HCT116 (cell line): ENCODE measurements at regions not wholly inside any gene's neighbourhood (a gene's known extent, or its start where the extent isn't known, plus 50 kb on each side); places are given as distances from the start of the nearest gene placed in this dataset.

Source experiments
- ATAC-seq: fragments of 200-7000 bp; cut with Tn5 transposase; 2 replicates; pipeline ENCODE4 v1.9.1; 2020; ENCODE audit warnings: mild to moderate bottlenecking, moderate library complexity
- BruUV-seq: library from RNA; stranded (reverse); fragments of 400-500 nt; replicated peaks from 2 replicates; lab custom pipeline; 2021; lab: Mats Ljungman, UMichigan
- CTCF ChIA-PET: fragments of 300-600 bp; sonication (Branson Sonifier 250); formaldehyde crosslinking; loops from one replicate; lab custom pipeline; 2021; ENCODE audit warnings: antibody characterized with exemption; lab: Charles Lee
- POLR2A ChIA-PET: fragments of 300-600, 350-600 bp; sonication (Branson Sonifier 250); formaldehyde crosslinking; loops from one replicate; lab custom pipeline; 2021; ENCODE audit warnings: antibody characterized with exemption; lab: Charles Lee
- RAD21 ChIA-PET, 2 experiments: fragments of 300-600 bp; sonication (Branson Sonifier 250); formaldehyde crosslinking; loops; one replicate each; lab custom pipeline; 2023; ENCODE audit warnings: low total read pairs in 2 of 2; ENCODE audit not compliant: uncharacterized antibody in 2 of 2, unreplicated experiment in 2 of 2, low non-redundant PET in 1 of 2; lab: Charles Lee
- DNase-seq: peaks from one replicate; pipeline ENCODE4 v3.0.0-alpha.2; 2010; ENCODE audit warnings: low read depth, low spot score
- H2AFZ ChIP-seq: fragments of 200-600 bp; shearing (Covaris generic), sonication (generic); 2 replicates; pipeline ENCODE4 v1.6.1; 2017; ENCODE audit warnings: low read depth, mixed run types, mixed read lengths, antibody characterized with exemption, low read length; ENCODE audit not compliant: poor library complexity, severe bottlenecking
- H3K27ac ChIP-seq: 2 replicates; pipeline ENCODE4 v1.5.1; 2012; ENCODE audit warnings: low read depth, low read length
- H3K27me3 ChIP-seq: fragments of 200-600 bp; sonication (generic); 2 replicates; pipeline ENCODE4 v1.6.1; 2016; ENCODE audit warnings: mixed run types, low read length, mixed read lengths; ENCODE audit not compliant: insufficient read depth
- H3K36me3 ChIP-seq, 2 experiments: fragments of 200-500 bp in 1 of 2; fragments of 200-600 bp in 1 of 2; sonication (Bioruptor generic) in 1 of 2; sonication (generic) in 1 of 2; 2 replicates each; pipeline versions ENCODE4 v1.5.1 to v1.6.1; 2014 to 2016; ENCODE audit warnings: low read length in 2 of 2, inconsistent platforms in 1 of 2, mixed read lengths in 1 of 2, mixed run types in 1 of 2; ENCODE audit not compliant: insufficient read depth in 2 of 2, control insufficient read depth in 1 of 2
- H3K4me1 ChIP-seq, 2 experiments: fragments of 200-600 bp in 1 of 2; sonication (generic) in 1 of 2; 2 replicates each; pipeline versions ENCODE4 v1.5.1 to v1.6.1; 2012 to 2017; ENCODE audit warnings: low read length in 2 of 2, inconsistent platforms in 1 of 2, mild to moderate bottlenecking in 1 of 2, mixed read lengths in 1 of 2, mixed run types in 1 of 2, moderate library complexity in 1 of 2; ENCODE audit not compliant: insufficient read depth in 2 of 2, control insufficient read depth in 1 of 2
- H3K4me2 ChIP-seq: fragments of 200-600 bp; sonication (generic); 2 replicates; pipeline ENCODE4 v1.6.1; 2017; ENCODE audit warnings: mixed run types, low read length, mixed read lengths
- H3K4me3 ChIP-seq, 2 experiments: fragments of 200-600 bp in 1 of 2; sonication (generic) in 1 of 2; replicated peaks in 1 of 2; 2 replicates each; pipeline ENCODE4 v1.5.1; 2011 to 2016; ENCODE audit warnings: low read length in 2 of 2, control low read depth in 1 of 2, low read depth in 1 of 2, mild to moderate bottlenecking in 1 of 2, mixed read lengths in 1 of 2, mixed run types in 1 of 2
- H3K79me2 ChIP-seq: fragments of 200-600 bp; sonication (generic); 2 replicates; pipeline ENCODE4 v1.6.1; 2017; ENCODE audit warnings: mild to moderate bottlenecking, mixed run types, low read length, moderate library complexity, mixed read lengths; ENCODE audit not compliant: insufficient read depth
- H3K9ac ChIP-seq: fragments of 200-600 bp; sonication (generic); 2 replicates; pipeline ENCODE4 v1.6.1; 2016; ENCODE audit warnings: low read length, mixed read lengths
- H3K9me2 ChIP-seq: fragments of 200-600 bp; sonication (generic), shearing (Covaris generic); 2 replicates; pipeline ENCODE4 v1.6.1; 2017; ENCODE audit warnings: mixed run types, mild to moderate bottlenecking, moderate library complexity; ENCODE audit not compliant: insufficient read depth
- H3K9me3 ChIP-seq, 2 experiments: fragments of 200-500 bp in 1 of 2; fragments of 200-600 bp in 1 of 2; sonication (Bioruptor generic) in 1 of 2; sonication (generic) in 1 of 2; 2 replicates each; pipeline ENCODE4 v1.6.1; 2014 to 2017; ENCODE audit warnings: low read length in 2 of 2, mixed read lengths in 2 of 2, inconsistent platforms in 1 of 2, low read depth in 1 of 2, mild to moderate bottlenecking in 1 of 2, mixed run types in 1 of 2, moderate library complexity in 1 of 2; ENCODE audit not compliant: control insufficient read depth in 1 of 2, insufficient read depth in 1 of 2
- H4K20me1 ChIP-seq: fragments of 200-600 bp; sonication (generic), shearing (Covaris generic); 2 replicates; pipeline ENCODE4 v1.6.1; 2017; ENCODE audit warnings: mixed run types, mild to moderate bottlenecking, moderate library complexity; ENCODE audit not compliant: insufficient read depth
- CTCF ChIP-seq, 3 experiments: fragments of 200-600 bp in 1 of 3; sonication (generic) in 1 of 3; IDR thresholded peaks in 2 of 3; conservative IDR thresholded peaks in 1 of 3; 2 replicates each; pipeline ENCODE4 v1.5.1; 2012 to 2017; ENCODE audit warnings: low read depth in 2 of 3, low read length in 2 of 3, antibody characterized with exemption in 1 of 3, borderline replicate concordance in 1 of 3, control low read depth in 1 of 3, mild to moderate bottlenecking in 1 of 3, mixed read lengths in 1 of 3, mixed run types in 1 of 3, moderate library complexity in 1 of 3; ENCODE audit not compliant: insufficient read depth in 1 of 3
- ELF1 ChIP-seq: IDR thresholded peaks from 2 replicates; pipeline ENCODE4 v1.6.1; 2012; ENCODE audit warnings: low read depth, borderline replicate concordance
- EZH2 ChIP-seq: fragments of 200-600 bp; sonication (generic); IDR thresholded peaks from 2 replicates; pipeline ENCODE4 v1.6.1; 2017; ENCODE audit warnings: antibody characterized with exemption, mixed run types
- JUND ChIP-seq: IDR thresholded peaks from 2 replicates; pipeline ENCODE4 v1.6.1; 2012
- POLR2AphosphoS5 ChIP-seq: IDR thresholded peaks from 2 replicates; pipeline ENCODE4 v1.6.1; 2011; ENCODE audit warnings: mild to moderate bottlenecking, low read depth, low read length, moderate library complexity
- REST ChIP-seq: IDR thresholded peaks from 2 replicates; pipeline ENCODE4 v1.6.1; 2012; ENCODE audit warnings: low read depth
- SIN3A ChIP-seq: IDR thresholded peaks from 2 replicates; pipeline ENCODE4 v1.6.1; 2012; ENCODE audit warnings: low read depth
- SRF ChIP-seq: IDR thresholded peaks from 2 replicates; pipeline ENCODE4 v1.6.1; 2012; ENCODE audit warnings: low read depth
- intact Hi-C: fragments of 100-400 bp; cut with micrococcal nuclease; formaldehyde crosslinking; loops from 2 replicates; pipeline ENCODE4 v1.10.0; 2022

- POLR2A ChIA-PET = no interaction called here
These were observed 158.6 kb downstream of the IRS1 start for GRCh38 chr2:226641008-226641407.

More at GRCh38 chr2:226641008-226641407, 158.6 kb downstream of the IRS1 start:
- Histone ChIP-seq H3K4me1 (peaks cover 54 to 65% of the 10 kb centered on the region in 2 experiments), H3K36me3 (peaks cover 0 to 44% of the 10 kb centered on the region in 2 experiments; a peak in 2 of 4 replicates), H3K9me3 (peaks cover 5 to 17% of the 10 kb centered on the region in 2 experiments; a peak in 2 of 4 replicates), H3K9me2 (no peaks in the 10 kb centered on the region), H4K20me1 (no peaks in the 10 kb centered on the region), H3K27me3 (no peaks in the 10 kb centered on the region), H3K27ac (no peak overlapping the region), H3K9ac (no peak overlapping the region), H3K79me2 (peaks cover 65% of the 10 kb centered on the region), H3K4me2 (no peak overlapping the region), H2AFZ (no peak overlapping the region), H3K4me3 (no peak overlapping the region)
- ATAC-seq (no peak), DNase-seq (no peak)
- intact Hi-C loops = no loop called here
- BruUV-seq = no TSS peak
- TF ChIP-seq REST (no peak), SRF (no peak), CTCF (IDR thresholded peaks at IDR 0.05 in 2 of 3, conservative IDR thresholded peaks at IDR 0.05 in 1 of 3; ENCODE audit: borderline replicate concordance in 1 of 3, insufficient read depth in 1 of 3, low read depth in 2 of 3, low read length in 2 of 3) (no peak), EZH2 (no peak), SIN3A (no peak), POLR2AphosphoS5 (no peak), ELF1 (no peak), JUND (no peak)
- RAD21 ChIA-PET = no interaction called here
- CTCF ChIA-PET = no interaction called here
